HG03354 (cell line): ENCODE measurements at regions not wholly inside any gene's neighbourhood (a gene's known extent, or its start where the extent isn't known, plus 50 kb on each side); places are given as distances from the start of the nearest gene placed in this dataset.
"Not testable (repeated sequence)": the region's sequence is repeated elsewhere in the genome, so short reads cannot be mapped to it uniquely, and the experiment has no call there.

Experiments
- ATAC-seq: cut with Tn5 transposase; IDR thresholded peaks from one replicate; pipeline ENCODE4 v1.9.1; 2021; ENCODE audit warnings: mild to moderate bottlenecking; ENCODE audit not compliant: unreplicated experiment, poor library complexity, severe bottlenecking

- ATAC-seq: no peak
Measured at GRCh38 chr1:181169281-181169865, 80.9 kb downstream of the IER5 start.

GRCh38 chr1:181170194-181170593 is 81.7 kb downstream of the IER5 start:
- ATAC-seq: no peak

- ATAC-seq: no peak
Measured at GRCh38 chr1:181172082-181172481, 83.6 kb downstream of the IER5 start.

GRCh38 chr1:181173761-181174447 is 85.4 kb downstream of the IER5 start:
- no peak for ATAC-seq

- ATAC-seq: no peak
Measured at GRCh38 chr1:181174861-181175260, 86.4 kb downstream of the IER5 start.

- no peak for ATAC-seq
Measured at GRCh38 chr1:181175356-181175910, 86.9 kb downstream of the IER5 start.

- no peak for ATAC-seq
Measured at GRCh38 chr1:181175955-181176354, 87.5 kb downstream of the IER5 start.

GRCh38 chr1:181178241-181178879 is 89.9 kb downstream of the IER5 start:
- no peak for ATAC-seq

- ATAC-seq: no peak
Measured at GRCh38 chr1:181179279-181179986, 90.9 kb downstream of the IER5 start.

GRCh38 chr1:181179987-181180365 is 91.5 kb downstream of the IER5 start:
- no peak for ATAC-seq

GRCh38 chr1:181180407-181181031 is 92.0 kb downstream of the IER5 start:
- no peak for ATAC-seq

- no peak for ATAC-seq
Measured at GRCh38 chr1:181181792-181182585, 93.5 kb downstream of the IER5 start.

- ATAC-seq: no peak
Measured at GRCh38 chr1:181184621-181185020, 96.1 kb downstream of the IER5 start.

GRCh38 chr1:181185461-181185860 is 97.0 kb downstream of the IER5 start:
- no peak for ATAC-seq

- ATAC-seq: not testable (repeated sequence)
Measured at GRCh38 chr1:181186133-181186532, 97.6 kb downstream of the IER5 start.

GRCh38 chr1:181187337-181188126 is 99.0 kb downstream of the IER5 start:
- ATAC-seq: no peak

- no peak for ATAC-seq
Measured at GRCh38 chr1:181189245-181189644, 100.7 kb downstream of the IER5 start.

GRCh38 chr1:181189691-181190363 is 101.3 kb downstream of the IER5 start:
- ATAC-seq: peak; percentile 88
